22Rv1 (cell line): ENCODE measurements at regions not wholly inside any gene's neighbourhood (a gene's known extent, or its start where the extent isn't known, plus 50 kb on each side); places are given as distances from the start of the nearest gene placed in this dataset.

ENCODE experiments used
- ZFX ChIP-seq: fragments of 450-650 bp; IDR thresholded peaks from 2 replicates; pipeline ENCODE4 v1.6.1; 2017; ENCODE audit warnings: antibody characterized with exemption, borderline replicate concordance
- TF ChIP-seq, protein P1 (sequence below): fragments of 450-650 bp; IDR thresholded peaks from 2 replicates; pipeline ENCODE4 v1.5.1; 2017; ENCODE audit warnings: mild to moderate bottlenecking

GRCh38 chr14:36443374-36443773 is 76.7 kb downstream of the NKX2-1 start:
- TF ChIP-seq, protein P1, sequence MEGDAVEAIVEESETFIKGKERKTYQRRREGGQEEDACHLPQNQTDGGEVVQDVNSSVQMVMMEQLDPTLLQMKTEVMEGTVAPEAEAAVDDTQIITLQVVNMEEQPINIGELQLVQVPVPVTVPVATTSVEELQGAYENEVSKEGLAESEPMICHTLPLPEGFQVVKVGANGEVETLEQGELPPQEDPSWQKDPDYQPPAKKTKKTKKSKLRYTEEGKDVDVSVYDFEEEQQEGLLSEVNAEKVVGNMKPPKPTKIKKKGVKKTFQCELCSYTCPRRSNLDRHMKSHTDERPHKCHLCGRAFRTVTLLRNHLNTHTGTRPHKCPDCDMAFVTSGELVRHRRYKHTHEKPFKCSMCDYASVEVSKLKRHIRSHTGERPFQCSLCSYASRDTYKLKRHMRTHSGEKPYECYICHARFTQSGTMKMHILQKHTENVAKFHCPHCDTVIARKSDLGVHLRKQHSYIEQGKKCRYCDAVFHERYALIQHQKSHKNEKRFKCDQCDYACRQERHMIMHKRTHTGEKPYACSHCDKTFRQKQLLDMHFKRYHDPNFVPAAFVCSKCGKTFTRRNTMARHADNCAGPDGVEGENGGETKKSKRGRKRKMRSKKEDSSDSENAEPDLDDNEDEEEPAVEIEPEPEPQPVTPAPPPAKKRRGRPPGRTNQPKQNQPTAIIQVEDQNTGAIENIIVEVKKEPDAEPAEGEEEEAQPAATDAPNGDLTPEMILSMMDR, result no peak
- no peak for TF ChIP-seq ZFX
